ENCODE measurements at regions not wholly inside any gene's neighbourhood (a gene's known extent, or its start where the extent isn't known, plus 50 kb on each side); places are given as distances from the start of the nearest gene placed in this dataset.

DNA sequence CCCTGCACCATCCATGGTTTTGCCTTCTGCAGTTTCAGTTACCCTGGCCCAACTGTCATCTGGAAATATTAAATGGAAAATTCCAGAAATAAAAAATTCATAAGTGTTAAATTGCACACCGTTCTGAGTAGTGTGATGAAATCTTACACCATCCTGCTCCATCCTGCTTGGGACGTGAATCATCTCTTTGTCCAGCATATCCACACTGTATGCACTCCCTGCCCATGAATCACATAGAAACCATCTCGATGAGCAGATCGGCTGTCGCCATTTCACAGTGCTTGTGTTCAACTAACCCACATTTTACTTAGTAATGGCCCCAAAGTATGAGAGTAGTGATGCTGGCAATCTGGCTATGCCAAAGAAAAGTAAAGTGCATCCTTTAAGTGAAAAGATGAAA lies 105.9 kb upstream of the ID4 start:
- TF ChIP-seq RAD21 (IDR thresholded peaks at IDR 0.05; ENCODE audit: low read depth) (no peak), POLR2A (IDR thresholded peaks at IDR 0.05; ENCODE audit: borderline replicate concordance, extremely low read depth, insufficient read depth, insufficient read length) (no peak), POLR2AphosphoS5 (IDR thresholded peaks at IDR 0.05; ENCODE audit: low read depth, low read length) (peak; percentile 20; the same call in 1 of the 2 replicates), SP1 (IDR thresholded peaks at IDR 0.05; ENCODE audit: low read depth) (peak; percentile 38; the same call in 1 of the 2 replicates), CEBPB (IDR thresholded peaks at IDR 0.05; ENCODE audit: low read depth) (peak; percentile 65), EZH2phosphoT487 (IDR thresholded peaks at IDR 0.05; ENCODE audit: borderline replicate concordance) (no peak), TCF7L2 (IDR thresholded peaks at IDR 0.05; ENCODE audit: borderline replicate concordance, extremely low read depth, insufficient read depth, insufficient read length) (no peak), EGR1 (IDR thresholded peaks at IDR 0.05; ENCODE audit: low read depth) (no peak; the same call in 1 of the 2 replicates), YY1 (IDR thresholded peaks at IDR 0.05; ENCODE audit: extremely low read depth, insufficient replicate concordance, low read depth, low read length) (peak; percentile 66)
- TF ChIP-seq, protein P1, sequence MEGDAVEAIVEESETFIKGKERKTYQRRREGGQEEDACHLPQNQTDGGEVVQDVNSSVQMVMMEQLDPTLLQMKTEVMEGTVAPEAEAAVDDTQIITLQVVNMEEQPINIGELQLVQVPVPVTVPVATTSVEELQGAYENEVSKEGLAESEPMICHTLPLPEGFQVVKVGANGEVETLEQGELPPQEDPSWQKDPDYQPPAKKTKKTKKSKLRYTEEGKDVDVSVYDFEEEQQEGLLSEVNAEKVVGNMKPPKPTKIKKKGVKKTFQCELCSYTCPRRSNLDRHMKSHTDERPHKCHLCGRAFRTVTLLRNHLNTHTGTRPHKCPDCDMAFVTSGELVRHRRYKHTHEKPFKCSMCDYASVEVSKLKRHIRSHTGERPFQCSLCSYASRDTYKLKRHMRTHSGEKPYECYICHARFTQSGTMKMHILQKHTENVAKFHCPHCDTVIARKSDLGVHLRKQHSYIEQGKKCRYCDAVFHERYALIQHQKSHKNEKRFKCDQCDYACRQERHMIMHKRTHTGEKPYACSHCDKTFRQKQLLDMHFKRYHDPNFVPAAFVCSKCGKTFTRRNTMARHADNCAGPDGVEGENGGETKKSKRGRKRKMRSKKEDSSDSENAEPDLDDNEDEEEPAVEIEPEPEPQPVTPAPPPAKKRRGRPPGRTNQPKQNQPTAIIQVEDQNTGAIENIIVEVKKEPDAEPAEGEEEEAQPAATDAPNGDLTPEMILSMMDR (IDR thresholded peaks at IDR 0.05 in 2 of 3, conservative IDR thresholded peaks at IDR 0.05 in 1 of 3; ENCODE audit: borderline replicate concordance in 1 of 3, insufficient read depth in 1 of 3, low read depth in 2 of 3, low read length in 2 of 3), result no peak
- TF ChIP-seq, protein P2, sequence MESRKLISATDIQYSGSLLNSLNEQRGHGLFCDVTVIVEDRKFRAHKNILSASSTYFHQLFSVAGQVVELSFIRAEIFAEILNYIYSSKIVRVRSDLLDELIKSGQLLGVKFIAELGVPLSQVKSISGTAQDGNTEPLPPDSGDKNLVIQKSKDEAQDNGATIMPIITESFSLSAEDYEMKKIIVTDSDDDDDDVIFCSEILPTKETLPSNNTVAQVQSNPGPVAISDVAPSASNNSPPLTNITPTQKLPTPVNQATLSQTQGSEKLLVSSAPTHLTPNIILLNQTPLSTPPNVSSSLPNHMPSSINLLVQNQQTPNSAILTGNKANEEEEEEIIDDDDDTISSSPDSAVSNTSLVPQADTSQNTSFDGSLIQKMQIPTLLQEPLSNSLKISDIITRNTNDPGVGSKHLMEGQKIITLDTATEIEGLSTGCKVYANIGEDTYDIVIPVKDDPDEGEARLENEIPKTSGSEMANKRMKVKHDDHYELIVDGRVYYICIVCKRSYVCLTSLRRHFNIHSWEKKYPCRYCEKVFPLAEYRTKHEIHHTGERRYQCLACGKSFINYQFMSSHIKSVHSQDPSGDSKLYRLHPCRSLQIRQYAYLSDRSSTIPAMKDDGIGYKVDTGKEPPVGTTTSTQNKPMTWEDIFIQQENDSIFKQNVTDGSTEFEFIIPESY (IDR thresholded peaks at IDR 0.05; ENCODE audit: extremely low read depth, insufficient replicate concordance, low read length), result no peak
- TF ChIP-seq, protein P3, sequence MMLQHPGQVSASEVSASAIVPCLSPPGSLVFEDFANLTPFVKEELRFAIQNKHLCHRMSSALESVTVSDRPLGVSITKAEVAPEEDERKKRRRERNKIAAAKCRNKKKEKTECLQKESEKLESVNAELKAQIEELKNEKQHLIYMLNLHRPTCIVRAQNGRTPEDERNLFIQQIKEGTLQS (IDR thresholded peaks at IDR 0.05), result no peak
